ENCODE measurements at regions not wholly inside any gene's neighbourhood (a gene's known extent, or its start where the extent isn't known, plus 50 kb on each side); places are given as distances from the start of the nearest gene placed in this dataset.
A peak's percentile ranks its signal among the peaks of the same experiment; 100 is the strongest.

GRCh38 chr1:80645621-80646020, 1155.1 kb upstream of the ADGRL2 start:
- H3K36me3 ChIP-seq = peaks cover 0 to 10% (median 0%) of the 10 kb centered on the region in 6 donors
- TF ChIP-seq POLR2A (IDR thresholded peaks at IDR 0.05) (no peak), CTCF (IDR thresholded peaks at IDR 0.05 in 8 of 11, conservative IDR thresholded peaks at IDR 0.05 in 3 of 11) (no peak), POLR2AphosphoS5 (IDR thresholded peaks at IDR 0.05) (no peak)

GRCh38 chr1:80640978-80641377, 1159.8 kb upstream of the ADGRL2 start:
- Histone ChIP-seq H3K9me3 (peaks cover 0 to 23% (median 0%) of the 10 kb centered on the region in 8 donors), H3K27me3 (replicated peaks in 1 of 7) (no peaks in the 10 kb centered on the region), H3K36me3 (no peaks in the 10 kb centered on the region), H3K4me1 (peaks cover 0 to 10% (median 0%) of the 10 kb centered on the region in 6 donors), H3K4me3 (peak overlapping the region in 4 of 8 donors; percentile 16 to 61 (median 29)), H3K27ac (peak overlapping the region in 5 of 8 donors; percentile 10 to 72 (median 61))
- TF ChIP-seq POLR2A (IDR thresholded peaks at IDR 0.05) (no peak), POLR2AphosphoS5 (IDR thresholded peaks at IDR 0.05) (no peak), CTCF (IDR thresholded peaks at IDR 0.05 in 8 of 11, conservative IDR thresholded peaks at IDR 0.05 in 3 of 11) (no peak)
- 68 to 75% (median 71%) methylated on average over 3 of the region's 3 CpGs for WGBS, 5 donors
- DNase-seq = no peak
- intact Hi-C loops (cut with DNase I; ENCODE audit: low total_unique reads) = no loop called here

More at GRCh38 chr1:80645621-80646020, 1155.1 kb upstream of the ADGRL2 start:
- Histone ChIP-seq H3K27me3 (replicated peaks in 1 of 7) (no peaks in the 10 kb centered on the region), H3K9me3 (peaks cover 0 to 14% (median 0%) of the 10 kb centered on the region in 8 donors), H3K27ac (no peak overlapping the region), H3K4me1 (peaks cover 0 to 1% (median 0%) of the 10 kb centered on the region in 6 donors), H3K4me3 (no peak overlapping the region)
- intact Hi-C loops (cut with DNase I; ENCODE audit: low total_unique reads) = no loop called here
- DNase-seq = no peak

- TF ChIP-seq POLR2AphosphoS5 (IDR thresholded peaks at IDR 0.05) (no peak), CTCF (IDR thresholded peaks at IDR 0.05 in 8 of 11, conservative IDR thresholded peaks at IDR 0.05 in 3 of 11) (no peak), POLR2A (IDR thresholded peaks at IDR 0.05) (no peak)
- H3K36me3 ChIP-seq = no peaks in the 10 kb centered on the region
- intact Hi-C loops (cut with DNase I; ENCODE audit: low total_unique reads) = no loop called here
- peaks cover 0 to 10% (median 0%) of the 10 kb centered on the region in 6 donors for H3K4me1 ChIP-seq
- H3K27me3 ChIP-seq (replicated peaks in 1 of 7) = no peaks in the 10 kb centered on the region
- 32 to 42% (median 41%) methylated on average over 2 of the region's 2 CpGs for WGBS, 5 donors
- peak overlapping the region in 5 of 8 donors; percentile 10 to 72 (median 61) for H3K27ac ChIP-seq
- DNase-seq = no peak
- no peak overlapping the region for H3K4me3 ChIP-seq
- H3K9me3 ChIP-seq = peaks cover 0 to 27% (median 0%) of the 10 kb centered on the region in 8 donors
These were observed 1160.8 kb upstream of the ADGRL2 start for GRCh38 chr1:80639777-80640533.

- H3K4me1 ChIP-seq = no peaks in the 10 kb centered on the region
- WGBS, 5 donors = 67 to 77% (median 69%) methylated on average over 10 of the region's 10 CpGs
- H3K4me3 ChIP-seq = no peak overlapping the region
- no peaks in the 10 kb centered on the region for H3K27me3 ChIP-seq (replicated peaks in 1 of 7)
- intact Hi-C loops (cut with DNase I; ENCODE audit: low total_unique reads) = no loop called here
- no peak overlapping the region for H3K27ac ChIP-seq
- H3K9me3 ChIP-seq = peaks cover 0 to 27% (median 1%) of the 10 kb centered on the region in 8 donors
- no peak for DNase-seq
- H3K36me3 ChIP-seq = no peaks in the 10 kb centered on the region
- TF ChIP-seq POLR2AphosphoS5 (IDR thresholded peaks at IDR 0.05) (no peak), POLR2A (IDR thresholded peaks at IDR 0.05) (no peak), CTCF (IDR thresholded peaks at IDR 0.05 in 8 of 11, conservative IDR thresholded peaks at IDR 0.05 in 3 of 11) (no peak)
These were observed 1166.6 kb upstream of the ADGRL2 start for GRCh38 chr1:80633947-80634706.
